GM12878 (cell line): ENCODE measurements at regions not wholly inside any gene's neighbourhood (a gene's known extent, or its start where the extent isn't known, plus 50 kb on each side); places are given as distances from the start of the nearest gene placed in this dataset.
"Not testable (repeated sequence)": the region's sequence is repeated elsewhere in the genome, so short reads cannot be mapped to it uniquely, and the experiment has no call there.

ENCODE experiments used
- ATAC-seq: fragments of 200-7000 bp; cut with Tn5 transposase; 3 replicates; pipeline ENCODE4 v1.9.1; 2020; ENCODE audit warnings: mild to moderate bottlenecking, moderate library complexity
- BruUV-seq: library from RNA; stranded (reverse); fragments of 400-500 nt; replicated peaks from 2 replicates; lab custom pipeline; 2021; lab: Mats Ljungman, UMichigan
- CTCF ChIA-PET: fragments of 300-600 bp; sonication (Branson Sonifier 250); formaldehyde crosslinking; extraction: SDS; loops from one replicate; lab custom pipeline; 2021; ENCODE audit warnings: inconsistent platforms; lab: Yijun Ruan, JAX
- POLR2A ChIA-PET: fragments of 350-600 bp; formaldehyde crosslinking; extraction: SDS; loops from one replicate; lab custom pipeline; 2021; ENCODE audit warnings: inconsistent platforms; lab: Charles Lee
- RAD21 ChIA-PET: fragments of 300-600 bp; sonication (Branson Sonifier 250); formaldehyde crosslinking; loops from one replicate; lab custom pipeline; 2023; ENCODE audit warnings: antibody characterized with exemption; ENCODE audit not compliant: unreplicated experiment; lab: Charles Lee
- SMC1A ChIA-PET: fragments of 300-600 bp; sonication (Branson Sonifier 250); formaldehyde crosslinking; loops from one replicate; lab custom pipeline; 2023; ENCODE audit not compliant: unreplicated experiment, uncharacterized antibody; lab: Charles Lee
- DNase-seq: peaks from one replicate; pipeline ENCODE4 v3.0.0-alpha.2; 2011; ENCODE audit warnings: low read depth, low spot score
- FAIRE-seq: peaks from 3 replicates; lab custom pipeline; 2011; peaks lifted over from hg19 to GRCh38; lab: Jason Lieb, UNC
- H2AFZ ChIP-seq: 2 replicates; pipeline ENCODE4 v1.6.0; 2011; ENCODE audit warnings: low read depth, low read length, control low read depth; ENCODE audit not compliant: control insufficient read depth
- H3K27ac ChIP-seq: 2 replicates; pipeline ENCODE4 v1.5.1; 2011; ENCODE audit warnings: control low read depth; ENCODE audit not compliant: control insufficient read depth, insufficient read depth
- H3K27me3 ChIP-seq, 2 experiments: replicated peaks in 1 of 2; 2 replicates each; pipeline versions ENCODE4 v1.6.0 to v1.6.1; 2011; ENCODE audit warnings: low read length in 1 of 2; ENCODE audit not compliant: control insufficient read depth in 2 of 2, insufficient read depth in 2 of 2
- H3K36me3 ChIP-seq, 2 experiments: 2 replicates each; pipeline ENCODE4 v1.5.1; 2011; ENCODE audit warnings: low read length in 1 of 2; ENCODE audit not compliant: control insufficient read depth in 2 of 2, insufficient read depth in 2 of 2
- H3K4me1 ChIP-seq: 2 replicates; pipeline ENCODE4 v1.6.1; 2011; ENCODE audit warnings: mild to moderate bottlenecking, low read length, moderate library complexity, mixed read lengths; ENCODE audit not compliant: control insufficient read depth, insufficient read depth
- H3K4me2 ChIP-seq: 2 replicates; pipeline ENCODE4 v1.6.0; 2011; ENCODE audit warnings: control low read depth; ENCODE audit not compliant: control insufficient read depth, insufficient read depth
- H3K4me3 ChIP-seq: fragments of 200-600 bp; sonication (generic); 2 replicates; pipeline ENCODE4 v1.5.1; 2016
- H3K79me2 ChIP-seq: 2 replicates; pipeline ENCODE4 v1.6.0; 2011; ENCODE audit warnings: low read length; ENCODE audit not compliant: control insufficient read depth, insufficient read depth
- H3K9ac ChIP-seq: 2 replicates; pipeline ENCODE4 v1.8.0; 2011; ENCODE audit warnings: low read length, control low read depth, mixed read lengths; ENCODE audit not compliant: control insufficient read depth, insufficient read depth
- H3K9me3 ChIP-seq: replicated peaks from 3 replicates; pipeline ENCODE4 v1.5.1; 2011; ENCODE audit warnings: mild to moderate bottlenecking, low read length; ENCODE audit not compliant: control insufficient read depth, insufficient read depth
- H4K20me1 ChIP-seq: 2 replicates; pipeline ENCODE4 v1.6.0; 2011; ENCODE audit not compliant: control insufficient read depth, insufficient read depth
- HDAC2 ChIP-seq: fragments of 200-600 bp; sonication (generic); IDR thresholded peaks from 2 replicates; pipeline ENCODE4 v1.6.1; 2017
- RAD21 ChIP-seq: IDR thresholded peaks from 2 replicates; pipeline ENCODE4 v1.6.1; 2011; ENCODE audit warnings: mild to moderate bottlenecking, low read depth, low read length, moderate library complexity; ENCODE audit not compliant: insufficient read depth
- RELA ChIP-seq: fragments of 450-650 bp; IDR thresholded peaks from 2 replicates; pipeline ENCODE4 v1.8.0; 2014; ENCODE audit warnings: borderline replicate concordance; ENCODE audit not compliant: partially characterized antibody
- SMC3 ChIP-seq: IDR thresholded peaks from 2 replicates; pipeline ENCODE4 v1.6.1; 2011; ENCODE audit warnings: low read length, improper control_type of control experiment, borderline replicate concordance
- SREBF1 ChIP-seq: IDR thresholded peaks from 2 replicates; pipeline ENCODE4 v1.6.1; 2012; ENCODE audit warnings: mild to moderate bottlenecking, low read length
- WGBS: methylation state at CpG from one replicate; pipeline ENCODE4 v1.1.6; 2016; ENCODE audit warnings: low lambda C conversion rate; ENCODE audit not compliant: insufficient replicate concordance, insufficient coverage; ENCODE audit errors: missing lambda C conversion rate; 5-methylcytosine and 5-hydroxymethylcytosine counted together
- in situ Hi-C: fragments of 300-500 bp; cut with MboI; formaldehyde crosslinking; loops from 9 replicates; pipeline ENCODE4 v1.14.3; 2018; ENCODE audit warnings: mixed read lengths
- intact Hi-C: fragments of 100-400 bp; cut with micrococcal nuclease; formaldehyde crosslinking; loops from one replicate; pipeline ENCODE4 v1.14.2; 2022; ENCODE audit not compliant: unreplicated experiment
- TF ChIP-seq, protein P1 (sequence below): IDR thresholded peaks from 2 replicates; pipeline ENCODE4 v1.6.1; 2012; ENCODE audit warnings: low read depth, low read length, improper control_type of control experiment

DNA sequence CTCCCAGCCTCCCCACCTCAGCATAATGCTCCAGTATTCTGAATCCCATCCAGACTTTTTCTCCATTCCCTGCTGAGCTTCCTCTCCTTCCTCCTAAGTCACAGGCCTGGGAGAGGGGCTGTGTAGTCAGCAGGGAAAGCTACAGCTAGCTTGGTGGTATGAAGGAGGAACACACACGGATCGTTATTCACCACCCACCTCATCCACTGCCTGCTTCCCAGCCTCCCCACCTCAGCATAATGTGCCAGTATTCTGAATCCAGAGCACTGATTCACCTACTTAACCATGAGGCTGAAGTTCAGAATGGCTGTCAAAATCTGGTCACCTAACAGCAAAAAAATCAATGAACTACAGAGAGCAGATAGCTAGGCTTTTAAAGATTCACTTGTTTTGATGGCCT lies 806.6 kb upstream of the AMELY start:
- POLR2A ChIA-PET = no interaction called here
- ATAC-seq (no peak), FAIRE-seq (no peak), DNase-seq (no peak)
- in situ Hi-C loops = no loop called here
- H3K79me2 ChIP-seq = no peaks in the 10 kb centered on the region
- H3K4me3 ChIP-seq = no peak overlapping the region
- RAD21 ChIA-PET = no interaction called here
- H3K27me3 ChIP-seq = no peaks in the 10 kb centered on the region
- H4K20me1 ChIP-seq = no peaks in the 10 kb centered on the region
- intact Hi-C loops = no loop called here
- no peak overlapping the region for H3K27ac ChIP-seq
- no peak overlapping the region for H3K9ac ChIP-seq
- no peaks in the 10 kb centered on the region for H3K9me3 ChIP-seq
- no peak overlapping the region for H2AFZ ChIP-seq
- SMC1A ChIA-PET = no interaction called here
- H3K4me1 ChIP-seq = no peaks in the 10 kb centered on the region
- no peak overlapping the region for H3K4me2 ChIP-seq
- CTCF ChIA-PET = no interaction called here
- no peak for TF ChIP-seq SREBF1
- no TSS peak for BruUV-seq
- H3K36me3 ChIP-seq = no peaks in the 10 kb centered on the region
- WGBS = no CpG with 5 or more reads among the region's 2 CpGs

DNA sequence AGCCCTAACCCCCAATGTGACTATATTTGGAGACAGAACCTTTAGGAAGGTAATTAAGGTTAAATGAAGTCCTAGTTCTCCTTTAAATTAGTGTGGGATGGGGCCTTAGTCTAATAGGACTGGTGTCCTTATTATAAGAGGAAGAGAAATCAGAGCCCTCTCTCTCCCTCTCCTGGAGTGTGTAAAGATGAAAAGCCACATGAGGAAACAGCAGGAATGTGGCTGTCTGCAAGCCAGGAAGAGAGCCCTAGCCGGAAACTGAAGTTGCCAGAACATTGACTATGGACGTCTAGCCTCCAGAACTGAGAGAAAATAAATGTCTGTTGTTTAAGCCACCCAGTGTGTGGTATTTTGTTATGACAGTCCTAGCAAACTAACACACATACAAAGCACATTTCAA lies 802.9 kb upstream of the AMELY start:
- Histone ChIP-seq H3K4me2 (no peak overlapping the region), H2AFZ (no peak overlapping the region), H3K9me3 (no peaks in the 10 kb centered on the region), H3K27ac (no peak overlapping the region), H3K4me3 (no peak overlapping the region), H3K36me3 (no peaks in the 10 kb centered on the region), H3K9ac (no peak overlapping the region), H3K27me3 (no peaks in the 10 kb centered on the region), H3K4me1 (no peaks in the 10 kb centered on the region), H4K20me1 (no peaks in the 10 kb centered on the region), H3K79me2 (no peaks in the 10 kb centered on the region)
- ChIA-PET POLR2A (no interaction called here), SMC1A (no interaction called here), RAD21 (no interaction called here), CTCF (no interaction called here)
- no CpG with 5 or more reads among the region's 2 CpGs for WGBS
- in situ Hi-C loops = no loop called here
- no TSS peak for BruUV-seq
- TF ChIP-seq SMC3 = no peak
- TF ChIP-seq, protein P1, sequence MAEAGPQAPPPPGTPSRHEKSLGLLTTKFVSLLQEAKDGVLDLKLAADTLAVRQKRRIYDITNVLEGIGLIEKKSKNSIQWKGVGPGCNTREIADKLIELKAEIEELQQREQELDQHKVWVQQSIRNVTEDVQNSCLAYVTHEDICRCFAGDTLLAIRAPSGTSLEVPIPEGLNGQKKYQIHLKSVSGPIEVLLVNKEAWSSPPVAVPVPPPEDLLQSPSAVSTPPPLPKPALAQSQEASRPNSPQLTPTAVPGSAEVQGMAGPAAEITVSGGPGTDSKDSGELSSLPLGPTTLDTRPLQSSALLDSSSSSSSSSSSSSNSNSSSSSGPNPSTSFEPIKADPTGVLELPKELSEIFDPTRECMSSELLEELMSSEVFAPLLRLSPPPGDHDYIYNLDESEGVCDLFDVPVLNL = no peak
- no peak for TF ChIP-seq RELA
- no peak for TF ChIP-seq RAD21
- TF ChIP-seq HDAC2 = no peak
- DNase-seq (no peak), FAIRE-seq (no peak), ATAC-seq (no peak)
- intact Hi-C loops = no loop called here

DNA sequence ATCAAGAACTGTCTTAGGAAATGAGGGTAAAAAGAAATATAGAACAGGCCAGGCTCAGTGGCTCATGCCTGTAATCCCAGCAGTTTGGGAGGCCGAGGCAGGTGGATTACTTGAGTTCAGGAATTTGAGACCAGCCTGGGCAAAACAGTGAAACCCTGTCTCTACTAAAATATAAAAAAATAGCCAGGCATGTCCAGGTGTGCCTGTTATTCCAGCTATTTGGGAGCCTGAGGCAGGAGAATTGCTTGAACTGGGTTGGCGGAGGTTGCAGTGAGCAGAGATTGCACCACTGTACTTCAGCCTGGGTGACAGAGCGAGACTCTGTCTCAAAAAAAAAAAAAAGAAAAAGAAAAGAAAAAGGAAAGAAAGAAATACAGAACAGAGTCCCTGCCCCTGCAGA lies 802.2 kb upstream of the AMELY start:
- BruUV-seq, H3K4me3 ChIP-seq, DNase-seq, H2AFZ ChIP-seq, H3K79me2 ChIP-seq, RAD21 ChIA-PET, H3K9ac ChIP-seq, FAIRE-seq, H3K4me2 ChIP-seq, H3K36me3 ChIP-seq, in situ Hi-C loops, H3K27ac ChIP-seq, H3K27me3 ChIP-seq, H3K9me3 ChIP-seq, H3K4me1 ChIP-seq, CTCF ChIA-PET, SMC1A ChIA-PET, H4K20me1 ChIP-seq, intact Hi-C loops, POLR2A ChIA-PET, ATAC-seq: not testable (repeated sequence)
- WGBS = no CpG with 5 or more reads among the region's 3 CpGs
